ENCODE measurements at regions not wholly inside any gene's neighbourhood (a gene's known extent, or its start where the extent isn't known, plus 50 kb on each side); places are given as distances from the start of the nearest gene placed in this dataset.

DNA sequence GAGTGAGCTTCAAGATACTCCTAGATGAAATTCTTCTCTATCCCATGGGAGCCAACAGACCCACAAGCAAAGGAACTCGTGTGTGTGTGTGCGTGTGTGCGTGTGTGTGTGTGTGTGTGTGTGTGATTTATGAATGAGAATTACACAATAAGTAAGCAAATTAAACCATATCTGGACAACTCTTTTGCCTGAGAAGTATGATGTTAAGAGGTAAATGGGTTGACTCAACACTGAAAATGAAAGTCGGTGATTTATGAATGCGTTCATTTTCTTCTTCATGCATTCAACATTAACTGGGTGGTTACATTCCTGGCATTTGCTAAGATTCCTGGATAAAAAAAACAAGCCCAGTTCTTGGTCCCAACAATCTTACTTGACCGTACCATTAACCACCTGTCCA lies 171.3 kb upstream of the ZNF462 start:
- TF ChIP-seq CTCF (IDR thresholded peaks at IDR 0.05) (no peak), POLR2A (IDR thresholded peaks at IDR 0.05) (no peak)

All from heart left ventricle (tissue), 13 donors.